HEK293 (cell line): ENCODE measurements at regions not wholly inside any gene's neighbourhood (a gene's known extent, or its start where the extent isn't known, plus 50 kb on each side); places are given as distances from the start of the nearest gene placed in this dataset.

Experiments
- GLI2 ChIP-seq: fragments of 450-650 bp; formaldehyde crosslinking; IDR thresholded peaks from 2 replicates; pipeline ENCODE4; 2017; ENCODE audit warnings: missing biosample characterization, missing genetic modification characterization, low read depth, borderline replicate concordance
- GLI4 ChIP-seq: fragments of 450-650 bp; formaldehyde crosslinking; IDR thresholded peaks from 2 replicates; pipeline ENCODE4 v1.5.1; 2016; ENCODE audit warnings: missing biosample characterization, missing genetic modification characterization
- SCRT1 ChIP-seq: fragments of 450-650 bp; formaldehyde crosslinking; IDR thresholded peaks from 2 replicates; pipeline ENCODE4 v1.5.1; 2016; ENCODE audit warnings: missing biosample characterization, missing genetic modification characterization, borderline replicate concordance
- ZNF274 ChIP-seq, 2 experiments: fragments of 200-500 bp in 1 of 2; fragments of 450-650 bp in 1 of 2; sonication (Bioruptor generic) in 1 of 2; formaldehyde crosslinking in 1 of 2; IDR thresholded peaks; 2 replicates each; pipeline versions ENCODE4 v1.5.1 to v1.6.1; 2014 to 2016; ENCODE audit warnings: borderline replicate concordance in 1 of 2, inconsistent platforms in 1 of 2, low read length in 1 of 2, missing biosample characterization in 1 of 2, missing genetic modification characterization in 1 of 2
- ZNF768 ChIP-seq: fragments of 450-650 bp; formaldehyde crosslinking; IDR thresholded peaks from 2 replicates; pipeline ENCODE4 v1.5.1; 2018; ENCODE audit warnings: missing biosample characterization, mild to moderate bottlenecking, missing genetic modification characterization
- ZXDB ChIP-seq: fragments of 450-650 bp; formaldehyde crosslinking; IDR thresholded peaks from 2 replicates; pipeline ENCODE4 v1.5.1; 2016; ENCODE audit warnings: missing biosample characterization, missing genetic modification characterization
- TF ChIP-seq, protein P1 (sequence below): fragments of 450-650 bp; formaldehyde crosslinking; IDR thresholded peaks from 2 replicates; pipeline ENCODE4 v1.5.1; 2016; ENCODE audit warnings: missing biosample characterization, missing genetic modification characterization
- TF ChIP-seq, protein P2 (sequence below): fragments of 450-650 bp; formaldehyde crosslinking; IDR thresholded peaks from 2 replicates; pipeline ENCODE4 v1.5.1; 2016; ENCODE audit warnings: missing biosample characterization, missing genetic modification characterization
- TF ChIP-seq, protein P3 (sequence below): fragments of 450-650 bp; formaldehyde crosslinking; IDR thresholded peaks from 2 replicates; pipeline ENCODE4 v1.5.1; 2016; ENCODE audit warnings: missing biosample characterization, missing genetic modification characterization
- TF ChIP-seq, protein P4 (sequence below): fragments of 450-650 bp; formaldehyde crosslinking; conservative IDR thresholded peaks from 2 replicates; pipeline ENCODE4 v1.5.1; 2016; ENCODE audit warnings: low read depth, missing biosample characterization, missing genetic modification characterization
- TF ChIP-seq, protein P5 (sequence below): fragments of 450-650 bp; formaldehyde crosslinking; IDR thresholded peaks from 2 replicates; pipeline ENCODE4 v1.5.1; 2016; ENCODE audit warnings: missing biosample characterization, missing genetic modification characterization
- TF ChIP-seq, protein P6 (sequence below): fragments of 450-650 bp; formaldehyde crosslinking; IDR thresholded peaks from 2 replicates; pipeline ENCODE4 v1.5.1; 2016; ENCODE audit warnings: missing biosample characterization, missing genetic modification characterization
- TF ChIP-seq, protein P7 (sequence below): fragments of 450-650 bp; formaldehyde crosslinking; IDR thresholded peaks from 2 replicates; pipeline ENCODE4 v1.5.1; 2017; ENCODE audit warnings: missing biosample characterization, missing genetic modification characterization

DNA sequence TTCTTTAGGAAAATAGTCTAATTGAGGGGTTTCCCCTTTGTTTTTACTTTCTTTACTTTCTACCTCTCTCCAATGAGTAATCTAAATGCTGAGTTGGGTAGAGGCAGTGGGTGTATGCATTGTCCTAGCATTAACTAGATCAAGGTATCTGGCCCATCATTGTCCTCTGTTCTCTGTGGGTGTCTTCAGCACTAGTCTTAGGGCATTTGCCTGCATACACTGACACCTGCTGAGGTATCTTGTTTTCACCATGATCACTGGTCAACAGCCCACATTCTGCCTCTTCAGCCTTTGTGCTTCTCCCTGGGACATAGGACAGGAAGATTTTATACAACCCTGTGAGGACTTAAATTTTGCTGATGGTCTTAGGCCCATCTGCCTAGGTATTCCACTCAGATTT, 371.1 kb downstream of the RAB38 start:
- TF ChIP-seq, protein P1, sequence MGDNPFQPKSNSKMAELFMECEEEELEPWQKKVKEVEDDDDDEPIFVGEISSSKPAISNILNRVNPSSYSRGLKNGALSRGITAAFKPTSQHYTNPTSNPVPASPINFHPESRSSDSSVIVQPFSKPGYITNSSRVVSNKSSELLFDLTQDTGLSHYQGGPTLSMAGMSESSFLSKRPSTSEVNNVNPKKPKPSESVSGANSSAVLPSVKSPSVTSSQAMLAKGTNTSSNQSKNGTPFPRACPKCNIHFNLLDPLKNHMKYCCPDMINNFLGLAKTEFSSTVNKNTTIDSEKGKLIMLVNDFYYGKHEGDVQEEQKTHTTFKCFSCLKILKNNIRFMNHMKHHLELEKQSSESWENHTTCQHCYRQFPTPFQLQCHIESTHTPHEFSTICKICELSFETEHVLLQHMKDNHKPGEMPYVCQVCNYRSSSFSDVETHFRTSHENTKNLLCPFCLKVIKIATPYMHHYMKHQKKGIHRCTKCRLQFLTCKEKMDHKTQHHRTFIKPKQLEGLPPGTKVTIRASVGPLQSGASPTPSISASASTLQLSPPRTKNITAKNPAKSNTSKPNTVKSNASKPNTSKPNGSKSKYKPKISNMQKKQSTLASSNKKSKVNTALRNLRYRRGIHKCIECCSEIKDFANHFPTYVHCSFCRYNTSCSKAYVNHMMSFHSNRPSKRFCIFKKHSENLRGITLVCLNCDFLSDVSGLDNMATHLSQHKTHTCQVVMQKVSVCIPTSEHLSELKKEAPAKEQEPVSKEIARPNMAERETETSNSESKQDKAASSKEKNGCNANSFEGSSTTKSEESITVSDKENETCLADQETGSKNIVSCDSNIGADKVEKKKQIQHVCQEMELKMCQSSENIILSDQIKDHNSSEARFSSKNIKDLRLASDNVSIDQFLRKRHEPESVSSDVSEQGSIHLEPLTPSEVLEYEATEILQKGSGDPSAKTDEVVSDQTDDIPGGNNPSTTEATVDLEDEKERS (tag by site-specific recombination) = no peak
- TF ChIP-seq, protein P2, sequence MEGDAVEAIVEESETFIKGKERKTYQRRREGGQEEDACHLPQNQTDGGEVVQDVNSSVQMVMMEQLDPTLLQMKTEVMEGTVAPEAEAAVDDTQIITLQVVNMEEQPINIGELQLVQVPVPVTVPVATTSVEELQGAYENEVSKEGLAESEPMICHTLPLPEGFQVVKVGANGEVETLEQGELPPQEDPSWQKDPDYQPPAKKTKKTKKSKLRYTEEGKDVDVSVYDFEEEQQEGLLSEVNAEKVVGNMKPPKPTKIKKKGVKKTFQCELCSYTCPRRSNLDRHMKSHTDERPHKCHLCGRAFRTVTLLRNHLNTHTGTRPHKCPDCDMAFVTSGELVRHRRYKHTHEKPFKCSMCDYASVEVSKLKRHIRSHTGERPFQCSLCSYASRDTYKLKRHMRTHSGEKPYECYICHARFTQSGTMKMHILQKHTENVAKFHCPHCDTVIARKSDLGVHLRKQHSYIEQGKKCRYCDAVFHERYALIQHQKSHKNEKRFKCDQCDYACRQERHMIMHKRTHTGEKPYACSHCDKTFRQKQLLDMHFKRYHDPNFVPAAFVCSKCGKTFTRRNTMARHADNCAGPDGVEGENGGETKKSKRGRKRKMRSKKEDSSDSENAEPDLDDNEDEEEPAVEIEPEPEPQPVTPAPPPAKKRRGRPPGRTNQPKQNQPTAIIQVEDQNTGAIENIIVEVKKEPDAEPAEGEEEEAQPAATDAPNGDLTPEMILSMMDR (tag by site-specific recombination) = no peak
- TF ChIP-seq, protein P3, sequence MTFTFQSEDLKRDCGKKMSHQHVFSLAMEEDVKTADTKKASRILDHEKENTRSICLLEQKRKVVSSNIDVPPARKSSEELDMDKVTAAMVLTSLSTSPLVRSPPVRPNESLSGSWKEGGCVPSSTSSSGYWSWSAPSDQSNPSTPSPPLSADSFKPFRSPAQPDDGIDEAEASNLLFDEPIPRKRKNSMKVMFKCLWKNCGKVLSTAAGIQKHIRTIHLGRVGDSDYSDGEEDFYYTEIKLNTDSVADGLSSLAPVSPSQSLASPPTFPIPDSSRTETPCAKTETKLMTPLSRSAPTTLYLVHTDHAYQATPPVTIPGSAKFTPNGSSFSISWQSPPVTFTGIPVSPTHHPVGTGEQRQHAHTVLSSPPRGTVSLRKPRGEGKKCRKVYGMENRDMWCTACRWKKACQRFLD (tag by site-specific recombination) = no peak
- TF ChIP-seq, protein P4, sequence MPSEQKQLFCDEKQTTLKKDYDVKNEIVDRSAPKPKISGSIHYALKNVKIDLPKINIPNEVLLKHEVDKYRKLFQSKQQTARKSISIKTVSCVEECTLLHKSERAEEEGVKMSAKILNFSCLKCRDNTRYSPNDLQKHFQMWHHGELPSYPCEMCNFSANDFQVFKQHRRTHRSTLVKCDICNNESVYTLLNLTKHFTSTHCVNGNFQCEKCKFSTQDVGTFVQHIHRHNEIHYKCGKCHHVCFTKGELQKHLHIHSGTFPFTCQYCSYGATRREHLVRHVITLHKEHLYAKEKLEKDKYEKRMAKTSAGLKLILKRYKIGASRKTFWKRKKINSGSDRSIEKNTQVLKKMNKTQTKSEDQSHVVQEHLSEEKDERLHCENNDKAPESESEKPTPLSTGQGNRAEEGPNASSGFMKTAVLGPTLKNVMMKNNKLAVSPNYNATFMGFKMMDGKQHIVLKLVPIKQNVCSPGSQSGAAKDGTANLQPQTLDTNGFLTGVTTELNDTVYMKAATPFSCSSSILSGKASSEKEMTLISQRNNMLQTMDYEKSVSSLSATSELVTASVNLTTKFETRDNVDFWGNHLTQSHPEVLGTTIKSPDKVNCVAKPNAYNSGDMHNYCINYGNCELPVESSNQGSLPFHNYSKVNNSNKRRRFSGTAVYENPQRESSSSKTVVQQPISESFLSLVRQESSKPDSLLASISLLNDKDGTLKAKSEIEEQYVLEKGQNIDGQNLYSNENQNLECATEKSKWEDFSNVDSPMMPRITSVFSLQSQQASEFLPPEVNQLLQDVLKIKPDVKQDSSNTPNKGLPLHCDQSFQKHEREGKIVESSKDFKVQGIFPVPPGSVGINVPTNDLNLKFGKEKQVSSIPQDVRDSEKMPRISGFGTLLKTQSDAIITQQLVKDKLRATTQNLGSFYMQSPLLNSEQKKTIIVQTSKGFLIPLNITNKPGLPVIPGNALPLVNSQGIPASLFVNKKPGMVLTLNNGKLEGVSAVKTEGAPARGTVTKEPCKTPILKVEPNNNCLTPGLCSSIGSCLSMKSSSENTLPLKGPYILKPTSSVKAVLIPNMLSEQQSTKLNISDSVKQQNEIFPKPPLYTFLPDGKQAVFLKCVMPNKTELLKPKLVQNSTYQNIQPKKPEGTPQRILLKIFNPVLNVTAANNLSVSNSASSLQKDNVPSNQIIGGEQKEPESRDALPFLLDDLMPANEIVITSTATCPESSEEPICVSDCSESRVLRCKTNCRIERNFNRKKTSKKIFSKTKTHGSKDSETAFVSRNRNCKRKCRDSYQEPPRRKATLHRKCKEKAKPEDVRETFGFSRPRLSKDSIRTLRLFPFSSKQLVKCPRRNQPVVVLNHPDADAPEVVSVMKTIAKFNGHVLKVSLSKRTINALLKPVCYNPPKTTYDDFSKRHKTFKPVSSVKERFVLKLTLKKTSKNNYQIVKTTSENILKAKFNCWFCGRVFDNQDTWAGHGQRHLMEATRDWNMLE (tag by site-specific recombination) = no peak
- TF ChIP-seq SCRT1 (tag by site-specific recombination) (no peak), ZNF768 (tag by site-specific recombination) (no peak), GLI2 (tag by site-specific recombination) (no peak), ZNF274 (IDR thresholded peaks at IDR 0.05; ENCODE audit: low read length) (no peak), ZNF274 (tag by site-specific recombination; IDR thresholded peaks at IDR 0.05; ENCODE audit: borderline replicate concordance) (no peak), ZXDB (tag by site-specific recombination) (no peak), GLI4 (tag by site-specific recombination) (no peak)
- TF ChIP-seq, protein P5, sequence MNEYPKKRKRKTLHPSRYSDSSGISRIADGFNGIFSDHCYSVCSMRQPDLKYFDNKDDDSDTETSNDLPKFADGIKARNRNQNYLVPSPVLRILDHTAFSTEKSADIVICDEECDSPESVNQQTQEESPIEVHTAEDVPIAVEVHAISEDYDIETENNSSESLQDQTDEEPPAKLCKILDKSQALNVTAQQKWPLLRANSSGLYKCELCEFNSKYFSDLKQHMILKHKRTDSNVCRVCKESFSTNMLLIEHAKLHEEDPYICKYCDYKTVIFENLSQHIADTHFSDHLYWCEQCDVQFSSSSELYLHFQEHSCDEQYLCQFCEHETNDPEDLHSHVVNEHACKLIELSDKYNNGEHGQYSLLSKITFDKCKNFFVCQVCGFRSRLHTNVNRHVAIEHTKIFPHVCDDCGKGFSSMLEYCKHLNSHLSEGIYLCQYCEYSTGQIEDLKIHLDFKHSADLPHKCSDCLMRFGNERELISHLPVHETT (tag by site-specific recombination) = no peak
- TF ChIP-seq, protein P6, sequence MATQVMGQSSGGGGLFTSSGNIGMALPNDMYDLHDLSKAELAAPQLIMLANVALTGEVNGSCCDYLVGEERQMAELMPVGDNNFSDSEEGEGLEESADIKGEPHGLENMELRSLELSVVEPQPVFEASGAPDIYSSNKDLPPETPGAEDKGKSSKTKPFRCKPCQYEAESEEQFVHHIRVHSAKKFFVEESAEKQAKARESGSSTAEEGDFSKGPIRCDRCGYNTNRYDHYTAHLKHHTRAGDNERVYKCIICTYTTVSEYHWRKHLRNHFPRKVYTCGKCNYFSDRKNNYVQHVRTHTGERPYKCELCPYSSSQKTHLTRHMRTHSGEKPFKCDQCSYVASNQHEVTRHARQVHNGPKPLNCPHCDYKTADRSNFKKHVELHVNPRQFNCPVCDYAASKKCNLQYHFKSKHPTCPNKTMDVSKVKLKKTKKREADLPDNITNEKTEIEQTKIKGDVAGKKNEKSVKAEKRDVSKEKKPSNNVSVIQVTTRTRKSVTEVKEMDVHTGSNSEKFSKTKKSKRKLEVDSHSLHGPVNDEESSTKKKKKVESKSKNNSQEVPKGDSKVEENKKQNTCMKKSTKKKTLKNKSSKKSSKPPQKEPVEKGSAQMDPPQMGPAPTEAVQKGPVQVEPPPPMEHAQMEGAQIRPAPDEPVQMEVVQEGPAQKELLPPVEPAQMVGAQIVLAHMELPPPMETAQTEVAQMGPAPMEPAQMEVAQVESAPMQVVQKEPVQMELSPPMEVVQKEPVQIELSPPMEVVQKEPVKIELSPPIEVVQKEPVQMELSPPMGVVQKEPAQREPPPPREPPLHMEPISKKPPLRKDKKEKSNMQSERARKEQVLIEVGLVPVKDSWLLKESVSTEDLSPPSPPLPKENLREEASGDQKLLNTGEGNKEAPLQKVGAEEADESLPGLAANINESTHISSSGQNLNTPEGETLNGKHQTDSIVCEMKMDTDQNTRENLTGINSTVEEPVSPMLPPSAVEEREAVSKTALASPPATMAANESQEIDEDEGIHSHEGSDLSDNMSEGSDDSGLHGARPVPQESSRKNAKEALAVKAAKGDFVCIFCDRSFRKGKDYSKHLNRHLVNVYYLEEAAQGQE (tag by site-specific recombination) = no peak
- TF ChIP-seq, protein P7, sequence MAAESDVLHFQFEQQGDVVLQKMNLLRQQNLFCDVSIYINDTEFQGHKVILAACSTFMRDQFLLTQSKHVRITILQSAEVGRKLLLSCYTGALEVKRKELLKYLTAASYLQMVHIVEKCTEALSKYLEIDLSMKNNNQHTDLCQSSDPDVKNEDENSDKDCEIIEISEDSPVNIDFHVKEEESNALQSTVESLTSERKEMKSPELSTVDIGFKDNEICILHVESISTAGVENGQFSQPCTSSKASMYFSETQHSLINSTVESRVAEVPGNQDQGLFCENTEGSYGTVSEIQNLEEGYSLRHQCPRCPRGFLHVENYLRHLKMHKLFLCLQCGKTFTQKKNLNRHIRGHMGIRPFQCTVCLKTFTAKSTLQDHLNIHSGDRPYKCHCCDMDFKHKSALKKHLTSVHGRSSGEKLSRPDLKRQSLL (tag by site-specific recombination) = no peak
